H1 (cell line): ENCODE measurements at regions not wholly inside any gene's neighbourhood (a gene's known extent, or its start where the extent isn't known, plus 50 kb on each side); places are given as distances from the start of the nearest gene placed in this dataset.

Source experiments
- CTCF ChIP-seq, 3 experiments: IDR thresholded peaks; 1 replicate in 2 of 3; 2 replicates in 1 of 3; pipeline versions ENCODE4 v1.5.1 to v1.6.1; 2011; ENCODE audit warnings: low read length in 3 of 3, mild to moderate bottlenecking in 3 of 3, inconsistent platforms in 2 of 3, low read depth in 1 of 3, moderate library complexity in 1 of 3; ENCODE audit not compliant: insufficient read depth in 1 of 3; ENCODE audit errors: control extremely low read depth in 1 of 3
- JUN ChIP-seq: IDR thresholded peaks from 2 replicates; pipeline ENCODE4 v1.6.1; 2011; ENCODE audit warnings: low read depth, mild to moderate bottlenecking, improper control_type of control experiment, low read length
- SIRT6 ChIP-seq: IDR thresholded peaks from one replicate; pipeline ENCODE4 v1.7.1; 2012; ENCODE audit warnings: low read length, inconsistent platforms
- SP2 ChIP-seq: IDR thresholded peaks from 2 replicates; pipeline ENCODE4 v1.6.1; 2012; ENCODE audit warnings: mild to moderate bottlenecking, low read length, inconsistent platforms

- no peak for TF ChIP-seq CTCF (IDR thresholded peaks at IDR 0.05; ENCODE audit: control extremely low read depth in 1 of 3, insufficient read depth in 1 of 3, low read depth in 1 of 3, low read length in 3 of 3)
- TF ChIP-seq SIRT6 = no peak
- TF ChIP-seq SP2 = no peak
- no peak for TF ChIP-seq JUN
These were observed 763.2 kb upstream of the CHAC2 start (continued) for GRCh38 chr2:53004413-53004812.
